Mucosa of descending colon (tissue), 3 donors: ENCODE measurements at regions not wholly inside any gene's neighbourhood (a gene's known extent, or its start where the extent isn't known, plus 50 kb on each side); places are given as distances from the start of the nearest gene placed in this dataset.
A peak's percentile ranks its signal among the peaks of the same experiment; 100 is the strongest.

Experiments used
- ATAC-seq: fragments of 200-7000 bp; cut with Tn5 transposase; one replicate; pipeline ENCODE4 v1.9.1; 2020; ENCODE audit warnings: mild to moderate bottlenecking, moderate library complexity
- DNase-seq, 3 donors: peaks; one replicate each; pipeline ENCODE4 v3.0.0-alpha.2; 2020
- H3K36me3 ChIP-seq: fragments of 200-600 bp; one replicate; pipeline ENCODE4 v1.8.0; 2021; ENCODE audit warnings: low read depth, mild to moderate bottlenecking
- H3K4me1 ChIP-seq: fragments of 200-600 bp; one replicate; pipeline ENCODE4 v1.8.0; 2021; ENCODE audit warnings: low read depth, mild to moderate bottlenecking
- H3K4me3 ChIP-seq: fragments of 200-600 bp; one replicate; pipeline ENCODE4 v1.8.0; 2021; ENCODE audit warnings: mild to moderate bottlenecking
- H3K9me3 ChIP-seq: fragments of 200-600 bp; one replicate; pipeline ENCODE4 v1.8.0; 2021; ENCODE audit warnings: mild to moderate bottlenecking
- CTCF ChIP-seq: fragments of 200-600 bp; IDR thresholded peaks from one replicate; pipeline ENCODE4 v1.8.0; 2022; ENCODE audit warnings: antibody characterized with exemption, mild to moderate bottlenecking
- intact Hi-C, 2 donors: fragments of 100-400 bp; cut with DNase I in 1 of 2; cut with micrococcal nuclease in 1 of 2; formaldehyde crosslinking; loops; one replicate each; pipeline versions ENCODE4 v1.11.0 to v1.11.1; 2022; cut with DNase I, micrococcal nuclease
- donor health status: DM: no; HTN: no; CAD: no; lungs with moderate emphysema.
- donor health status: DM: no; HTN: no; CAD: no.
- donor health status: DM: no; HTN: yes; CAD: no.

- H3K9me3 ChIP-seq = no peaks in the 10 kb centered on the region
- no peak overlapping the region for H3K4me3 ChIP-seq
- no peak for DNase-seq
- no peaks in the 10 kb centered on the region for H3K36me3 ChIP-seq
- peaks cover 19% of the 10 kb centered on the region for H3K4me1 ChIP-seq
- no peak for TF ChIP-seq CTCF
- no peak for ATAC-seq
- intact Hi-C loops = no loop called here
Observed at GRCh38 chr10:92755725-92756124, 66.0 kb downstream of the HHEX start.

GRCh38 chr10:92756201-92757065 is 66.7 kb downstream of the HHEX start:
- H3K4me3 ChIP-seq = no peak overlapping the region
- no peak for TF ChIP-seq CTCF
- intact Hi-C loops = no loop called here
- peak in 1 of 3 donors; percentile 12 for DNase-seq
- no peaks in the 10 kb centered on the region for H3K9me3 ChIP-seq
- H3K4me1 ChIP-seq = peaks cover 19% of the 10 kb centered on the region
- no peaks in the 10 kb centered on the region for H3K36me3 ChIP-seq
- peak; percentile 54 for ATAC-seq

GRCh38 chr10:92757066-92757710 is 67.4 kb downstream of the HHEX start:
- no peak overlapping the region for H3K4me3 ChIP-seq
- peak; percentile 84 for ATAC-seq
- intact Hi-C loops = no loop called here
- H3K9me3 ChIP-seq = no peaks in the 10 kb centered on the region
- no peak for TF ChIP-seq CTCF
- peak; percentile 64 to 81 (median 73) for DNase-seq
- H3K36me3 ChIP-seq = no peaks in the 10 kb centered on the region
- peaks cover 19% of the 10 kb centered on the region for H3K4me1 ChIP-seq

- ATAC-seq (peak; percentile 35), DNase-seq (peak in 1 of 3 donors; percentile 10)
- Histone ChIP-seq H3K9me3 (no peaks in the 10 kb centered on the region), H3K4me3 (no peak overlapping the region), H3K36me3 (no peaks in the 10 kb centered on the region), H3K4me1 (peaks cover 19% of the 10 kb centered on the region)
- no peak for TF ChIP-seq CTCF
- intact Hi-C loops = no loop called here
Observed at GRCh38 chr10:92757711-92758104, 68.0 kb downstream of the HHEX start.

GRCh38 chr10:92758594-92758993 is 68.8 kb downstream of the HHEX start:
- Histone ChIP-seq H3K36me3 (no peaks in the 10 kb centered on the region), H3K4me3 (no peak overlapping the region), H3K4me1 (peaks cover 19% of the 10 kb centered on the region), H3K9me3 (no peaks in the 10 kb centered on the region)
- intact Hi-C loops = no loop called here
- no peak for DNase-seq
- no peak for ATAC-seq
- TF ChIP-seq CTCF = no peak
